GM12875 (cell line): ENCODE measurements at regions not wholly inside any gene's neighbourhood (a gene's known extent, or its start where the extent isn't known, plus 50 kb on each side); places are given as distances from the start of the nearest gene placed in this dataset.

Experiments
- H3K4me3 ChIP-seq: one replicate; pipeline ENCODE4 v1.5.1; 2011; ENCODE audit warnings: low read depth, low read length, control low read depth
- CTCF ChIP-seq: IDR thresholded peaks from 2 replicates; pipeline ENCODE4 v1.5.1; 2011; ENCODE audit warnings: low read depth, mild to moderate bottlenecking, control low read depth, inconsistent platforms, low read length, moderate library complexity, borderline replicate concordance; ENCODE audit not compliant: insufficient read depth

- no peak for TF ChIP-seq CTCF
- no peak overlapping the region for H3K4me3 ChIP-seq
Observed at GRCh38 chr11:114848027-114848426, 169.7 kb downstream of the NXPE2 start.

GRCh38 chr11:114857281-114857680 is 179.0 kb downstream of the NXPE2 start:
- no peak for TF ChIP-seq CTCF
- no peak overlapping the region for H3K4me3 ChIP-seq

GRCh38 chr11:114864896-114865295 is 186.6 kb downstream of the NXPE2 start:
- no peak overlapping the region for H3K4me3 ChIP-seq
- TF ChIP-seq CTCF, result no peak

GRCh38 chr11:114876234-114876633 is 197.9 kb downstream of the NXPE2 start:
- no peak for TF ChIP-seq CTCF
- no peak overlapping the region for H3K4me3 ChIP-seq

- no peak for TF ChIP-seq CTCF
- no peak overlapping the region for H3K4me3 ChIP-seq
Observed at GRCh38 chr11:114877976-114878375, 199.6 kb downstream of the NXPE2 start.

- no peak overlapping the region for H3K4me3 ChIP-seq
- no peak for TF ChIP-seq CTCF
Observed at GRCh38 chr11:114880442-114880841, 202.1 kb downstream of the NXPE2 start.

- no peak for TF ChIP-seq CTCF
Observed at GRCh38 chr11:114883472-114883871, 205.1 kb downstream of the NXPE2 start.

More at GRCh38 chr11:114883472-114883871, 205.1 kb downstream of the NXPE2 start:
- H3K4me3 ChIP-seq, result no peak overlapping the region
